ENCODE measurements at regions not wholly inside any gene's neighbourhood (a gene's known extent, or its start where the extent isn't known, plus 50 kb on each side); places are given as distances from the start of the nearest gene placed in this dataset.
"Not testable (repeated sequence)": the region's sequence is repeated elsewhere in the genome, so short reads cannot be mapped to it uniquely, and the experiment has no call there.

DNA sequence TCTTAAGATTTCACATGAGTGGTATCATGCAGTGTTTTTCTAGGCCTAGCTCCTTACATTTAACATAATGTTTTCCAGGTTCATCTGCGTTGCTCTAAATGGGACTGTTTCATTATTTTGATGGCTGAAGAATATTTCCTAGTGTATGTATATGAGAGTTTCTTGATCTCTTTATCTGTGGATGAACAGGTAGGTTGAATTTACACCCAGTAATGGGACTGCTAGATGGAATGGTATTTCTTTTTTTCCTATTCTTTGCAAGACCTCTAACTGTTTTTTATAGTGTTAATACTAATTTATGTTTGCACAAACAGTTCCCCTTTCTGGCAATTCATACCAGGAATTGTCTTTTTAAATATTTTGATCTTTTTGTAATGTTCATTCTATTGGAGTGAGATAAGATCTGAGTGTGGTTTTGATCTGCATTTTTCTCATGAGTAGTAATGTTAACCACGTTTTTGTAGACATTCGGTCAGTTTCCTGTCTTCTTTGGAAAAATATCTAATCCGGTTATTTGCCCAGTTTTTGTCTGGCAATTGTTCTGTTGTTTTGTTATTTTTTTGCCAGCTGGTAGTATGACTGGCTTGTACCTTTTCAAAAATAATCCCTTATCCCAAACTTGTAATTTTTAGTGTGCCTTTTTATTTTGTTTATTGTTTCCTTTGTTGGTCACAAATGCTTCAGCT is 157.1 kb downstream of the CCDC74A start:
- not testable (repeated sequence) for H3K9me3 ChIP-seq (ENCODE audit: control insufficient read depth, low read length)

GRCh38 chr2:131686164-131686893 is 158.6 kb downstream of the CCDC74A start:
- not testable (repeated sequence) for H3K27ac ChIP-seq (ENCODE audit: insufficient read depth, low read length, poor library complexity, severe bottlenecking); H3K36me3 ChIP-seq (ENCODE audit: control insufficient read depth, insufficient read depth, low read length); DNase-seq; H3K4me1 ChIP-seq (ENCODE audit: control insufficient read depth, insufficient read depth, low read length, poor library complexity, severe bottlenecking); H3K27me3 ChIP-seq (replicated peaks; ENCODE audit: control insufficient read depth, insufficient read depth, low read length, poor library complexity, severe bottlenecking); H3K4me3 ChIP-seq (ENCODE audit: insufficient read depth, low read depth, low read length, poor library complexity, severe bottlenecking); H3K9me3 ChIP-seq (ENCODE audit: control insufficient read depth, low read length)

More for the DNA sequence above, 157.1 kb downstream of the CCDC74A start:
- not testable (repeated sequence) for H3K36me3 ChIP-seq (ENCODE audit: control insufficient read depth, insufficient read depth, low read length); H3K4me3 ChIP-seq (ENCODE audit: insufficient read depth, low read depth, low read length, poor library complexity, severe bottlenecking); H3K4me1 ChIP-seq (ENCODE audit: control insufficient read depth, insufficient read depth, low read length, poor library complexity, severe bottlenecking); H3K27me3 ChIP-seq (replicated peaks; ENCODE audit: control insufficient read depth, insufficient read depth, low read length, poor library complexity, severe bottlenecking); H3K27ac ChIP-seq (ENCODE audit: insufficient read depth, low read length, poor library complexity, severe bottlenecking); DNase-seq

GRCh38 chr2:131686894-131687238 is 159.2 kb downstream of the CCDC74A start:
- H3K9me3 ChIP-seq (ENCODE audit: control insufficient read depth, low read length); H3K4me3 ChIP-seq (ENCODE audit: insufficient read depth, low read depth, low read length, poor library complexity, severe bottlenecking); H3K27me3 ChIP-seq (replicated peaks; ENCODE audit: control insufficient read depth, insufficient read depth, low read length, poor library complexity, severe bottlenecking); H3K27ac ChIP-seq (ENCODE audit: insufficient read depth, low read length, poor library complexity, severe bottlenecking); H3K36me3 ChIP-seq (ENCODE audit: control insufficient read depth, insufficient read depth, low read length); H3K4me1 ChIP-seq (ENCODE audit: control insufficient read depth, insufficient read depth, low read length, poor library complexity, severe bottlenecking); DNase-seq: not testable (repeated sequence)

DNA sequence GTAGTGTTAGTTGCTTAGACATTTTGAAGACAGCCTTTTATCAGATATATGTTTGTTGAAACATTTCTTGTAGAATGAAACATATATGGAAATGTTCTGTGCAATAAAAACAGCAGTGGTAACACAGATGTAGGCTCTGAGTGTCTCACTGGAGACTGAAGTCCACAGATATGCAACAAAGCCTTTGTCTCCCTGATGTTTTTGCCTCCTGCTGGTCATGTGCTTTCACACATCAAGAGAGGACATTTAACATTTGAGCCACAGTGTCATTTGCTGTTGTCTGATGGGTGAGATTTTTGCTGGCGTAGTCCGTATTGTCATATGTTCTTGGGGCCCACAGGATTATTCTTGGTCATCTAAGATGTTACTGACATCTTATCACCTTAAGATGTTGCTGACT is 161.4 kb downstream of the CCDC74A start:
- H3K36me3 ChIP-seq (ENCODE audit: control insufficient read depth, insufficient read depth, low read length); H3K27me3 ChIP-seq (replicated peaks; ENCODE audit: control insufficient read depth, insufficient read depth, low read length, poor library complexity, severe bottlenecking); DNase-seq; H3K9me3 ChIP-seq (ENCODE audit: control insufficient read depth, low read length); H3K27ac ChIP-seq (ENCODE audit: insufficient read depth, low read length, poor library complexity, severe bottlenecking); H3K4me3 ChIP-seq (ENCODE audit: insufficient read depth, low read depth, low read length, poor library complexity, severe bottlenecking); H3K4me1 ChIP-seq (ENCODE audit: control insufficient read depth, insufficient read depth, low read length, poor library complexity, severe bottlenecking): not testable (repeated sequence)

DNA sequence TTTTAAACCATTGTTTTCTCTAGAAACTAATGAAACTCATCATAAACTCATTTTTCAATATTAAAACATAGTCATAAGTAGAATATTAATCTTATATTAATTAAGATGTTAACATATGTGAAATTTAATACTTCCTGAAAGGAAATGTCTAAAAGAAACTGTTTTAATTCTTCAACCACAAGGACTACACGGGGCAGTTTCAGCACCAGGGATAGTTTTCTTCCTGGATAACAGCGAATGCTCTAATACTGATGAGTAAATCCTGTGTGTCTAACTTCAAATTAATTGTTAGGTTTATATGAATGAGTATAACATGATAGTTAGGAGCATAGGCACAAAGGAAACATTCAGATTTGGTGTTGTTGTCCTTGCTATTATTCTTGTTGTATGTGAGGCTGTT is 183.6 kb downstream of the CCDC74A start:
- not testable (repeated sequence) for H3K36me3 ChIP-seq (ENCODE audit: control insufficient read depth, insufficient read depth, low read length); H3K4me1 ChIP-seq (ENCODE audit: control insufficient read depth, insufficient read depth, low read length, poor library complexity, severe bottlenecking); DNase-seq; H3K27me3 ChIP-seq (replicated peaks; ENCODE audit: control insufficient read depth, insufficient read depth, low read length, poor library complexity, severe bottlenecking); H3K9me3 ChIP-seq (ENCODE audit: control insufficient read depth, low read length); H3K27ac ChIP-seq (ENCODE audit: insufficient read depth, low read length, poor library complexity, severe bottlenecking); H3K4me3 ChIP-seq (ENCODE audit: insufficient read depth, low read depth, low read length, poor library complexity, severe bottlenecking)

GRCh38 chr2:131717907-131718306 is 190.2 kb downstream of the CCDC74A start:
- H3K27me3 ChIP-seq (replicated peaks; ENCODE audit: control insufficient read depth, insufficient read depth, low read length, poor library complexity, severe bottlenecking); DNase-seq; H3K27ac ChIP-seq (ENCODE audit: insufficient read depth, low read length, poor library complexity, severe bottlenecking); H3K9me3 ChIP-seq (ENCODE audit: control insufficient read depth, low read length); H3K4me3 ChIP-seq (ENCODE audit: insufficient read depth, low read depth, low read length, poor library complexity, severe bottlenecking); H3K36me3 ChIP-seq (ENCODE audit: control insufficient read depth, insufficient read depth, low read length); H3K4me1 ChIP-seq (ENCODE audit: control insufficient read depth, insufficient read depth, low read length, poor library complexity, severe bottlenecking): not testable (repeated sequence)

- not testable (repeated sequence) for H3K4me3 ChIP-seq (ENCODE audit: insufficient read depth, low read depth, low read length, poor library complexity, severe bottlenecking)
Observed at GRCh38 chr2:131721163-131721562, 193.5 kb downstream of the CCDC74A start.

DNA sequence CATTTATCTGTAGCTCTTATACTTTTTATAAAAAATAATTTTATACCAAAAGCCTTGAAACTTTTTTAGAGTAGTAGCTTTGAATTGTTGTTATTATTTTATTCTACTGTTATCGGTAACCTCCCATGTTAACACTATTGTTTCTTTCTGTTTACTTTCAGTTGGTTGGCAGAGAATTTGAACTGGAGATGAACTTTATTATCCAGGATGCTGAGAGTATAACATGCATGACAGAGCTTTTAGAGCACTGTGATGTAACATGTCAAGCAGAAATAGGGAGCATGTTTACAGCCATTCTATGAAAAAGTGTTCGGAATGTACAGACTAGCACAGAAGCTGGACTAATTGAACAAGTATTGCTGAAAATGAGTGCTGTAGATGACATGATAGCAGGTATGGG is 194.6 kb downstream of the CCDC74A start:
- H3K4me3 ChIP-seq (ENCODE audit: insufficient read depth, low read depth, low read length, poor library complexity, severe bottlenecking); H3K4me1 ChIP-seq (ENCODE audit: control insufficient read depth, insufficient read depth, low read length, poor library complexity, severe bottlenecking); H3K9me3 ChIP-seq (ENCODE audit: control insufficient read depth, low read length); H3K27me3 ChIP-seq (replicated peaks; ENCODE audit: control insufficient read depth, insufficient read depth, low read length, poor library complexity, severe bottlenecking); H3K27ac ChIP-seq (ENCODE audit: insufficient read depth, low read length, poor library complexity, severe bottlenecking); H3K36me3 ChIP-seq (ENCODE audit: control insufficient read depth, insufficient read depth, low read length); DNase-seq: not testable (repeated sequence)

More at GRCh38 chr2:131721163-131721562, 193.5 kb downstream of the CCDC74A start:
- not testable (repeated sequence) for H3K4me1 ChIP-seq (ENCODE audit: control insufficient read depth, insufficient read depth, low read length, poor library complexity, severe bottlenecking); H3K27ac ChIP-seq (ENCODE audit: insufficient read depth, low read length, poor library complexity, severe bottlenecking); H3K36me3 ChIP-seq (ENCODE audit: control insufficient read depth, insufficient read depth, low read length); H3K9me3 ChIP-seq (ENCODE audit: control insufficient read depth, low read length); DNase-seq; H3K27me3 ChIP-seq (replicated peaks; ENCODE audit: control insufficient read depth, insufficient read depth, low read length, poor library complexity, severe bottlenecking)

- no peak overlapping the region for H3K4me3 ChIP-seq (ENCODE audit: insufficient read depth, low read depth, low read length, poor library complexity, severe bottlenecking)
- H3K27ac ChIP-seq (ENCODE audit: insufficient read depth, low read length, poor library complexity, severe bottlenecking): no peak overlapping the region
- no peak for DNase-seq
Observed at GRCh38 chr2:131724019-131724418, 196.3 kb downstream of the CCDC74A start.

DNA sequence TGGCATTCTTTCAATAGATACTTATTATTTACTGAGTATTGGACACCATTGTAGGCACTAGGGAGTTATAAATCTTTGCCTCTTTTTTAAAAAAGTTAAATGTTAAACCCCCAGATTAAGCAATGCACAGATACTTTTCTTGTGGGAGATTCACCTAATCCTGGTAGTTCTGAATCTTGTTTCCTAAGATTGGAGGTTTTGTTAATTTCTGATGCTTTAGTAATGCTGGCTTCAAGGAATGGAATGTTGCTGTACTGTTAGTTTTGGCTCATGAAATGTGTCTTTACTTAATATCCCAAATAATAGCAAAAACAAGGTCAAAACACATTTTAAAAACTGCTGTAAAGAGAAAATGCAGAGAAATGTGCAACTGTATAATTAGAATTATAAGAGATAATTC is 200.8 kb downstream of the CCDC74A start:
- not testable (repeated sequence) for H3K4me1 ChIP-seq (ENCODE audit: control insufficient read depth, insufficient read depth, low read length, poor library complexity, severe bottlenecking); H3K27me3 ChIP-seq (replicated peaks; ENCODE audit: control insufficient read depth, insufficient read depth, low read length, poor library complexity, severe bottlenecking); H3K36me3 ChIP-seq (ENCODE audit: control insufficient read depth, insufficient read depth, low read length); H3K9me3 ChIP-seq (ENCODE audit: control insufficient read depth, low read length); H3K4me3 ChIP-seq (ENCODE audit: insufficient read depth, low read depth, low read length, poor library complexity, severe bottlenecking); DNase-seq; H3K27ac ChIP-seq (ENCODE audit: insufficient read depth, low read length, poor library complexity, severe bottlenecking)

More at GRCh38 chr2:131724019-131724418, 196.3 kb downstream of the CCDC74A start:
- H3K4me1 ChIP-seq (ENCODE audit: control insufficient read depth, insufficient read depth, low read length, poor library complexity, severe bottlenecking): no peaks in the 10 kb centered on the region
- no peaks in the 10 kb centered on the region for H3K9me3 ChIP-seq (ENCODE audit: control insufficient read depth, low read length)
- H3K36me3 ChIP-seq (ENCODE audit: control insufficient read depth, insufficient read depth, low read length): no peaks in the 10 kb centered on the region
- no peaks in the 10 kb centered on the region for H3K27me3 ChIP-seq (replicated peaks; ENCODE audit: control insufficient read depth, insufficient read depth, low read length, poor library complexity, severe bottlenecking)

Data from effector memory CD4-positive, alpha-beta T cell (primary cell).